Breast epithelium (tissue), 3 donors: ENCODE measurements at regions not wholly inside any gene's neighbourhood (a gene's known extent, or its start where the extent isn't known, plus 50 kb on each side); places are given as distances from the start of the nearest gene placed in this dataset.

ENCODE experiments used
- CTCF ChIP-seq, 3 donors: fragments of 450-650 bp; IDR thresholded peaks; one replicate each; pipeline ENCODE4 v1.5.1; 2016 to 2017; ENCODE audit warnings: antibody characterized with exemption in 3 of 3, mild to moderate bottlenecking in 3 of 3, moderate library complexity in 3 of 3
- POLR2A ChIP-seq: fragments of 450-650 bp; IDR thresholded peaks from one replicate; pipeline ENCODE4 v1.6.1; 2016; ENCODE audit warnings: antibody characterized with exemption, mild to moderate bottlenecking, moderate library complexity
- POLR2AphosphoS5 ChIP-seq, 3 donors: sonication (generic); formaldehyde crosslinking; IDR thresholded peaks; one replicate each; pipeline ENCODE4 v1.6.1; 2017; ENCODE audit warnings: antibody characterized with exemption in 3 of 3

- TF ChIP-seq CTCF (IDR thresholded peaks at IDR 0.05) = no peak
- no peak for TF ChIP-seq POLR2A
- TF ChIP-seq POLR2AphosphoS5 (IDR thresholded peaks at IDR 0.05) = no peak
Observed at GRCh38 chr5:167898361-167899042, 392.9 kb upstream of the WWC1 start.
